Mononuclear cell (primary cell): ENCODE measurements at regions not wholly inside any gene's neighbourhood (a gene's known extent, or its start where the extent isn't known, plus 50 kb on each side); places are given as distances from the start of the nearest gene placed in this dataset.
"Not testable (repeated sequence)": the region's sequence is repeated elsewhere in the genome, so short reads cannot be mapped to it uniquely, and the experiment has no call there.

Experiments used
- H3K27me3 ChIP-seq: 2 replicates; pipeline ENCODE4 v1.6.0; 2011; ENCODE audit warnings: low read length, control low read depth; ENCODE audit not compliant: insufficient read depth
- H3K4me1 ChIP-seq: 2 replicates; pipeline ENCODE4 v1.5.1; 2011; ENCODE audit warnings: mild to moderate bottlenecking, low read length, control low read depth; ENCODE audit not compliant: insufficient read depth
- H3K4me3 ChIP-seq: 2 replicates; pipeline ENCODE4 v1.5.1; 2011; ENCODE audit warnings: mild to moderate bottlenecking, low read length, moderate library complexity
- H3K9me3 ChIP-seq: 2 replicates; pipeline ENCODE4 v1.5.1; 2011; ENCODE audit warnings: low read depth, mild to moderate bottlenecking, control low read depth, low read length

DNA sequence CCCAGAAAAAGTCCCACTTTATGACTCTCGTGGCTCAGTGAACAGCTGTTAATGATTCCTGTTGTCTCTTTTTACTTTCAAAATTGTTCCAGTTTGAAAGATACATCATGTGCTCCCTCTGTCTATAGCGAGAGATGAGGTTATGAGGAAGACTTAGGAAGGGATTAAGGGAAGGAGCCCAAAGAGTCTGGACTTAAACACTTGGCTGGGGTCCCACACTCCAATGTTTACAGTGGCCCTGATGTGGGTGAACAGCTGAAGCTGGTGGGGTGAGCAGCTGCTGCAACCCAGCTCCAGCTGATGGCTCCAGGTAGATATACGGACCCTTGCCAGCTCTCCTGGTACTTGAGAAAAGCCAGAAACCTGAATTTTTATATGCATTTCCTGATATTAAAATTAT, 84.5 kb upstream of the PLET1 start:
- H3K9me3 ChIP-seq = no peaks in the 10 kb centered on the region
- no peak overlapping the region for H3K4me3 ChIP-seq
- H3K27me3 ChIP-seq = no peaks in the 10 kb centered on the region
- H3K4me1 ChIP-seq = no peaks in the 10 kb centered on the region

DNA sequence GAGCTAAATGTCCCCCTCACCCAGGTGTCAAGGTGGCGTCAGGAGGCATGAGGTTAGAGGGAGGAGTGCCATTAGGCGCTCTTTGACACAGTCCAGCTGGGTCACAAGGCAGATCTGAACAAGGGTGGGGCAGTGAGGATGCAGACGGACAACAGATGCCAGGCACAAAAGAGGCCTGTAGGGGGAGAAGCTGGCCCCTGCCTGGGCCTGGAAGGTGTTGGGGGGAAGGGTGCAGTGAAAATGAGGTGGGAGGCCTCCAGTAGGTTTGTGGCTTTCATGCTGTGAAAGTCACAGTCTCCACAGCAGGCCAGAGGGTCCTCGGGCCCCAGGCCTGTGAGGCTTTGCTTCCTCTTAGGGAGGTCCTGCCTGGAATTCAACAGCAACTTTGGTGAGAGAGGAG, 85.0 kb upstream of the PLET1 start:
- Histone ChIP-seq H3K4me3 (no peak overlapping the region), H3K4me1 (no peaks in the 10 kb centered on the region), H3K9me3 (no peaks in the 10 kb centered on the region), H3K27me3 (no peaks in the 10 kb centered on the region)

DNA sequence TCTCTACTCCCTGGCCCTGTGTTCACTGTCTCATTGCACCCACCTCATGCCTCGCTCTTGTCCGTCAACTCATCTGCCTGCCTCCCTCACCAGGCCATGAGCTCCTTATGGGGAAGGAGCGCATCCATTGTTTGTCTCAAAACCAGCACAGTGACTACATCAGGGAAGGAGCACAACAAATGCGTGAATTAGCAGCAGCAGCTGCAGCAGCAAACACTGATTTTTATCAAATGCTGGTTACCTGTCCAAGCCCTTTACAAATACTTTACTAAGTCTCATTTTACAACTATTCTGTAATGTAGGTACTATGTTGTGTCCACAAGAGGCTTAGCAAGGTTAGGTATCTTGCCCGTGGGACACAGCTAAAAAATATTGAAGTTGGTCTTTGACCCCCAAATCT, 85.9 kb upstream of the PLET1 start:
- Histone ChIP-seq H3K4me3 (no peak overlapping the region), H3K27me3 (no peaks in the 10 kb centered on the region), H3K9me3 (no peaks in the 10 kb centered on the region), H3K4me1 (no peaks in the 10 kb centered on the region)

DNA sequence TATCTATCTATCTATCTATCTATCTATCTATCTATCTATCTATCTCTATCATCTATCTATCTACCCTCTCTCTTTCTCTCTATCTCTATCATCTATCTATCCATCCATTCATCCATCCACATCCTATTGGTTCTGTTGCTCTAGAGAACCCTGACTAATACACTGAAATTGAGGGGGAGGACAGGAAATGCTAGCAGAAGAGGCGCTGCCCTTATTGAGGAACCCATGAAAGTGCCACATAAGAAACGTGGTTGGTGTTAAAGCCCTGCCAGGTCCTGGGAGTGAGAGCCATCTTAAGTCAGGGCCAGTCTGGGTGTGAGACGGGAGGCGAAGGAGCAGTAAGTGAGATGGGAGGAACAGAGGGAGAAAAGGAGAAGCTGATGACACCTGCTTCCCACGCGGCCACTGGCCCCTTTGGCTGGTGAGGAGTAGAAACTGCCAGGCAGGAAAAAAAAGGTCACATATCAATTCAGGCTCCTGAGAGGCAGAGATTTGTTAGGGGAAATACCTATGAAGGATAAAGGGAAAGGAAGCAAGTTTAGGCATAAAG, 87.9 kb upstream of the PLET1 start:
- no peaks in the 10 kb centered on the region for H3K27me3 ChIP-seq
- no peaks in the 10 kb centered on the region for H3K4me1 ChIP-seq
- no peak overlapping the region for H3K4me3 ChIP-seq
- H3K9me3 ChIP-seq = no peaks in the 10 kb centered on the region

DNA sequence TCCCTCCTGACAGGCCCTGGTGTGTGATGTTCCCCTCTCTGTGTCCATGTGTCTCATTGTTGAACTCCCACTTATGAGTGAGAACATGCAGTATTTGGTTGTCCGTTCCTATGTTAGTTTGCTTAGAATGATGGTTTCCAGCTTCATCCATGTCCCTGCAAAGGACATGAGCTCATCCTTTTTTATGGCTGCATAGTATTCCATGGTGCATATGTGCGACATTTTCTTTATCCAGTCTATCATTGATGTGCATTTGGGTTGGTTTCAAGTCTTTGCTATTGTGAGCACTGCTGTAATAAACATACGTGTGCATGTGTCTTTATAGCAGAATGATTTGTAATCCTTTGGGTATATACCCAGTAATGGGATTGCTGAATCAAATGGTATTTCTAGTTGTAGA, 90.8 kb upstream of the PLET1 start:
- not testable (repeated sequence) for H3K4me1 ChIP-seq, H3K9me3 ChIP-seq, H3K4me3 ChIP-seq, H3K27me3 ChIP-seq

DNA sequence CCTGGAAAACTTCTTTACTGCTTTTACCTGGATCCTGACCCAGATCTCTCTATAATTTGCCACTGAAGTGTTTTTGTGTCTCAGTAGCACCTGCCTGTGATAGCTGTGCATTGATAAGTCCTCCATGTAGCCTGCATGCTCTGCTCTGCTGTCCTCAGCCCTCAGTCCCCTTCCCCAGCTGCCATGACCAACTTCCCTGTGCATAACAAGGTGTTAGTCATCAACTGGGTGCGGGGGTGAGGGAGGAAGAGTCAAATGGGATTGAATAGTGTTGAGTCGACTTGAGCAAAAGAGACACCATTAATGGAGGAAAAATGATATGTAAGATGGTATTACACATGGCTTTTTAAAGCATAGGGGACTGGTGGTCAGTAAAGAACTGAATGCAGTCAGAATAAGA, 92.2 kb upstream of the PLET1 start:
- no peak overlapping the region for H3K4me3 ChIP-seq
- no peaks in the 10 kb centered on the region for H3K4me1 ChIP-seq
- no peaks in the 10 kb centered on the region for H3K27me3 ChIP-seq
- no peaks in the 10 kb centered on the region for H3K9me3 ChIP-seq

DNA sequence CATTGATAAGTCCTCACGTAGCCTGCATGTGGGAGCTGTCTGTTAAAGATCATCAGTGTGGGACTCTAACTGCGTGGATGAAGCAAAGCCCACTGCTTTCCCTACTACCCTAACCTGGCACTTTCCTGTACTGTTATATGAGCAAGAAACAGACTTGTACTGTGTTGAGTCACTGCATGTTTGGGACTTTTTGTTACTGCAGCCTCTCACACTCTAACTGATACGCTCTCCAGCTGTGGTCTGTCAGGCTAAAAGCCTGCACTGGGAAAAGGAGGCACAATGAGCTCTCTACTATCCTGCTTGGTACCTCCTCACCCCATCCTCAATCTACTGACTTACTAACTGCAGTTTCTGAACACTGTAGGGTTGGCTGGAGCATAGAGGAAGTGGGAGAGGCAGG, 93.7 kb upstream of the PLET1 start:
- Histone ChIP-seq H3K4me3 (no peak overlapping the region), H3K27me3 (no peaks in the 10 kb centered on the region), H3K9me3 (no peaks in the 10 kb centered on the region), H3K4me1 (no peaks in the 10 kb centered on the region)

DNA sequence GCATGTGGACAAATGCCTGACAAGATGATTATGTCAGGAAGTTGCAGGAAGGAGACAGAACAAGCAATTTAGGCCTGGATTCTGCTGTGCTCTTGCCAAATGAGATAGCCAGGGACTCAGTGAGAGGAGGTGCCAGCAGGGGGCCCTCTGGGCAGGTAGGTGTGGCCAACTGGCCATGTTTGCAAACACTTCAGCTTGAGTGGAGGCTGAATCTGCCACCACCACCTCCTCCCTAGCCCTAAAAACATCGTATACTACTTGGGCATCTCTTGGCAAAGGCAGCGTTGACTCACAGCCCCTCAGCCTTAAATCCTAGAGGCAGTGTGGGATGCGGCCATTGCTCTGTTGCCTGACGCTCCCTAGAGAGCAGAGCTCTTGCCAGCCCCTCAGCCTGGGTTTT, 95.1 kb upstream of the PLET1 start:
- H3K27me3 ChIP-seq = no peaks in the 10 kb centered on the region
- no peak overlapping the region for H3K4me3 ChIP-seq
- H3K4me1 ChIP-seq = no peaks in the 10 kb centered on the region
- H3K9me3 ChIP-seq = no peaks in the 10 kb centered on the region

DNA sequence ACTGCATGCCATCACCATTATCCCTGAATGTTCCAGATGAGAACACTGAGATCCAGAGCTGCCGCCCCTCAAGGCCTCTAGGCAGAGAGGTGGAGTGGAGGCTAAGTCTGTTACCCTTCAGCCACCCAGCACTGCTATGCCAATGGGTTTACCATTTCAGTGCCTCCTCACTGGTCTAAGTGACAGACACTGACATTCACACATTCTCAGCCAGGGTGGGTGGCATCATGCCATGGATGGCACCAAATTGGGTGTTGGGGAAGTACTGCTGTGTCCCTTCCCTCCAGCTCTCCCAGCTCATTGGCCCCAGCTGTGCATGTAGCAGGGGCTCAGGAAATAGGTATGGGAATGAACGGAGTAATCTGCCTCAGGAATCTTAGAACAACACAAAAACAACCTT, 96.8 kb upstream of the PLET1 start:
- H3K9me3 ChIP-seq = no peaks in the 10 kb centered on the region
- H3K4me3 ChIP-seq = no peak overlapping the region
- H3K4me1 ChIP-seq = no peaks in the 10 kb centered on the region
- H3K27me3 ChIP-seq = no peaks in the 10 kb centered on the region

DNA sequence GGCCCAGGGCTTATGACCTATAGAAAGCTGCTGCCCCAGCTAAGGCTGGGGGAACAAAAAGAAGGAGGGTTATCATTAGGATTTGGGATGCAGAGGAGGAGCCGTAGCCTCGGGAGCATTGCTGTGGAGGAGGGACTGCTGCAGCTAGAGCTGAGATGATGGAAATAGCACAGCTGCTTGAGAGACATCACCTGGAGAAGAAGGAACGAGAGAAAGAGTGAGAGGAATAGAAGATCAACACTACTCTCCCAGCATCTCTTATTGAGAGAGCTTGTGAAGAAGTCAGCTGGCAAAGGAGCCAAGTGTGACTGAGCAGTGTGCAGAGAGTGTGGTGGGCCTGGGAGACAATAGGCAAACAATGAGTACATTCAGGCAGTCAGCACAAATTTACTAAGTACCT, 100.7 kb upstream of the PLET1 start:
- Histone ChIP-seq H3K4me1 (no peaks in the 10 kb centered on the region), H3K4me3 (no peak overlapping the region), H3K27me3 (no peaks in the 10 kb centered on the region), H3K9me3 (no peaks in the 10 kb centered on the region)

DNA sequence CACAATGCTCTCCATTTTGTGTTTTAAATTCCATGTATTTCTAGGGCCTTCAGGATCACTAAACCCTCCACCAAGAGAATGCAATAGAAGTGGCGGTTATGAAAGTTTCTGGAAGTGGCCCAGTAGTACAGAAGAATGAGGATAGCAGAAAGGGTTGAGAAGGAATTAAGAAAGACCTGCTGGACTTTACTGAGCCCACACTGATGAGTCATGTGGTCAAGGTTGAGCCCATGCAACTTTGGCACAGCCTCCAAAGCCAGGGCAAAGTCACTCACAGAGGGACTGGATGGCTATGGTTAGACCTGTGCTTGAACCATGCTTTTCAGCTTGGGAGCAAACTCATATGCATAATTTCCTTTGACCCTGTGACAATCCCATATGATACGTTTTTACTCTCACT, 102.9 kb upstream of the PLET1 start:
- Histone ChIP-seq H3K9me3 (no peaks in the 10 kb centered on the region), H3K4me3 (no peak overlapping the region), H3K27me3 (no peaks in the 10 kb centered on the region), H3K4me1 (no peaks in the 10 kb centered on the region)

DNA sequence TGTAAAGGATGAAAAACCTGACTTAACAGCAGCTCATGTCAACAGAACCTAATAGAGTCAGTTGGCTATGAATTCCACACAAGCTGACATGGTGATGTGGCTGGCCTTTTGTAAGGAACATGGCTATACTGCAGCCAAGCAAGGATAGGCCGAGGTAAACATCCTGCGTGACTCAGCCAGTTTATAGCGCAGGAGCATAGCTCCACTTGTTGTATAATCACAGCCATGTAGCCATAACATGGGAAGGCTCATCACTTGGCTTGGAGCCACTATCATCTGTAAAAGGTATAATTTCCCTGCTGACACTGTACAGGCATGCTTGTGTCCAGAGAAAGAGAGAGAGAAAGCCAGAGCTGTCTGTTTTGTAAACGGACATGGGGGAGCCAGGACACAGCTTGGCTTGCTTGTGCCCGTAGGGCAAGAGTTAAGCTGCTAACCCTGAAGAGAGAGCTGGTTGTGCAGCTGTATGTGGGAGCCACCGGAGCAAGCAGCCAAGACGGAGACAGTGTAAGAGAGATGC, 104.4 kb upstream of the PLET1 start:
- no peak overlapping the region for H3K4me3 ChIP-seq
- no peaks in the 10 kb centered on the region for H3K27me3 ChIP-seq
- H3K4me1 ChIP-seq = no peaks in the 10 kb centered on the region
- no peaks in the 10 kb centered on the region for H3K9me3 ChIP-seq

DNA sequence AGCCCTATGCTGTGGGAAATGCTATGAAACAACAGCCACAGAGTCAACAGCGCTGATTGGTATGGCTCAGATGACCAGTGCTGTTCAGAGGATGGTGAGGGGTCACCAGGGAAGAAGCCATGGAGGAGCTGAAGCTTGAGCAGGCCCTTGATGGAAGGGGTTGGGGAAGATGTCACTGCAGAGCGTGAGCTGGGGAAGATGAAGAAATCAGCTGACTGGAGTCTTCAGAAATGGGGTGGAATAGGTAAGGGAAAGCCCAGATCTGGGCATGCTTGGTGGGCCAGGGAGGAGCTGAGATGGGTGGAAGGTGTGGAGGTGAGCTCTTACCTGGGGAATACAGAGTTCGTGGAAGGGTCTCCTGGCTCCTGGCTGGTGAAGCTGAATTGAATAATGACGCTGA, 105.4 kb upstream of the PLET1 start:
- no peak overlapping the region for H3K4me3 ChIP-seq
- H3K4me1 ChIP-seq = no peaks in the 10 kb centered on the region
- no peaks in the 10 kb centered on the region for H3K27me3 ChIP-seq
- H3K9me3 ChIP-seq = no peaks in the 10 kb centered on the region

DNA sequence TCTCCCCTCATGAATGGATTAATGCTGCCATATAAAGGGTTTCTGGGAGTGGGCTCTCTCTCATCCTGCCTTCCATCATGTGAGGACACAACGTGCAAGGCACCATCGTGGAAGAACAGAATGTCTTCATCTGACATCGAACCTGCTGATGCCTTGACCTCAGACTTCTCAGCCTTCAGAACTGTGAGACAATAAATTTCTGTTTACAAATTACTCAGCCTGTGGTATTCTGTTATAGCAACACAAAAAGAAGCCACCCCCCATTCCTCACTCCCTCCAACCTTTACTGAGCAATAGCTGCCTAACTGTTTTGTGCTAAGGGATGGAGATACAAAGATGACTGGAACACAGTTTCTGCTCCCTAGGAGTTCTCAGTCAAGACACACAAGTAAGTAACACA, 106.1 kb upstream of the PLET1 start:
- H3K4me3 ChIP-seq = no peak overlapping the region
- H3K9me3 ChIP-seq = no peaks in the 10 kb centered on the region
- no peaks in the 10 kb centered on the region for H3K27me3 ChIP-seq
- no peaks in the 10 kb centered on the region for H3K4me1 ChIP-seq

DNA sequence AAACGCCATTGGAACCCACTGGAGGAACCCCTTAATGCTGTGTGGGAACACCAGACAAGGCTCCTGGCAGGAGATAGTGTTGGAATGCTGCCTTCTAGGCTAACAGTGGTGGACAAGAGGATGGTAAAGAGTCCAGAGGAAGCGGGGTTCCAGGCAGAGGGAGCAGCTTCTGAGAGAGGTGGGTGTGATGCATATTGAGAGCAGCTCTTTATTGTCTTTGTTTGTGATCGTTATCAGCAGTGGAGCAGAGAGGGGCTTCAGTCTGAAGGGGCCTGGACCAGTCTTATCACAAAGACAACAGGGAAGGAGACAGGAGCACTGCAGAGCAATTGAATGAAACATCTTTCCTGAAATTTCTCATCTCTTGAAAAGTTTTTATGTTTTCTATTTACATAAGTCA, 106.8 kb upstream of the PLET1 start:
- Histone ChIP-seq H3K4me1 (no peaks in the 10 kb centered on the region), H3K4me3 (no peak overlapping the region), H3K27me3 (no peaks in the 10 kb centered on the region), H3K9me3 (no peaks in the 10 kb centered on the region)

DNA sequence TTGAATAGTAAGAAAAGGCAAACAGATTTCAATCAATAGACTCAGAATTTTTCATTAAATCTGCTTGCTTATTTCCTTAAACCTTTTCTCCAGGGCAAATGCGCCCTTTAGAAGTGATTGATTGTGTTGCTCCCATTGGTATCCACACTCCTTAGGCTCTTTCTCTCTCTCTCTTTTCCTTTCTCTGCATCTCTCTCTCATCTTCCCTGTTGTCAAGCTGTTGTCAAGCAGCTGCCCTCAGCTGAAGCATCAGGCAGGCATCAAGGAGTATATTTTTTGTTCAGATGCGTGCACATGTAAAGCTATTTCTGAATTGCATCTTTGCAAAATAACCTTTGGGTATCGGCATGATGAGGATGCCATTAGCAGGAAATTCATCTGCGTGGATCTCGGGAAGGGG, 107.2 kb upstream of the PLET1 start:
- no peaks in the 10 kb centered on the region for H3K9me3 ChIP-seq
- H3K4me3 ChIP-seq = no peak overlapping the region
- H3K27me3 ChIP-seq = no peaks in the 10 kb centered on the region
- H3K4me1 ChIP-seq = no peaks in the 10 kb centered on the region

DNA sequence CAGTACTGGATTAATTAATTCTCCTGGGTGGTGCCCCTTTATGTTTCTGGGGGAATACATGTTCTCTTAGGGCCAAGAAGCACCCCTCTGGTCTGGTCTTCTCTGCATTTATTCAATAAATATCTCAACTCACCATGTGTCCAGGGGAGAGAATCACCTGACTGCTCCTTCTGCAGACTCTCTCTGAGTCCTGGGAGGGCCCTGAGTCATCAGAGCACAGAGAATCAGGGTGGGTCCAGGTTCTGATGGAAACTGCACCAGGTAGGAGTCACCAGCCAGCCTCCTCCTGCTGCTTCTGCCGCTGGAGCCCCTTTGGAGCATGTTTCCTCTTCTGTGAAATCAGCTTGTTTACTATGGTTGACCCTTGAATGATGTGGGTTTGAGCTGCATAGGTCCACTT, 107.7 kb upstream of the PLET1 start:
- no peaks in the 10 kb centered on the region for H3K27me3 ChIP-seq
- H3K4me3 ChIP-seq = no peak overlapping the region
- H3K4me1 ChIP-seq = no peaks in the 10 kb centered on the region
- H3K9me3 ChIP-seq = no peaks in the 10 kb centered on the region
